Lower lobe of right lung (tissue), 2 donors: ENCODE measurements at regions not wholly inside any gene's neighbourhood (a gene's known extent, or its start where the extent isn't known, plus 50 kb on each side); places are given as distances from the start of the nearest gene placed in this dataset.

Experiments
- ATAC-seq, 2 donors: fragments of 200-7000 bp; cut with Tn5 transposase; one replicate each; pipeline ENCODE4 v1.9.1; 2020 to 2022; ENCODE audit warnings: mild to moderate bottlenecking in 2 of 2, moderate library complexity in 2 of 2
- DNase-seq: peaks from one replicate; pipeline ENCODE4 v3.0.0-alpha.2; 2020
- H3K27ac ChIP-seq: fragments of 200-600 bp; one replicate; pipeline ENCODE4 v1.8.0; 2022
- H3K27me3 ChIP-seq: fragments of 200-600 bp; one replicate; pipeline ENCODE4 v1.8.0; 2022; ENCODE audit warnings: low read depth
- H3K36me3 ChIP-seq: fragments of 200-600 bp; one replicate; pipeline ENCODE4 v1.8.0; 2022; ENCODE audit warnings: mild to moderate bottlenecking
- H3K4me1 ChIP-seq: fragments of 200-600 bp; one replicate; pipeline ENCODE4 v1.8.0; 2022
- H3K4me3 ChIP-seq: fragments of 200-600 bp; one replicate; pipeline ENCODE4 v1.8.0; 2022; ENCODE audit warnings: mild to moderate bottlenecking
- H3K9me3 ChIP-seq: fragments of 200-600 bp; one replicate; pipeline ENCODE4 v1.8.0; 2022
- intact Hi-C: fragments of 100-400 bp; cut with DNase I; formaldehyde crosslinking; loops from one replicate; pipeline ENCODE4 v1.11.0; 2022
- TF ChIP-seq, protein P1 (sequence below): fragments of 200-600 bp; IDR thresholded peaks from one replicate; pipeline ENCODE4 v1.8.0; 2022; ENCODE audit warnings: antibody characterized with exemption, mild to moderate bottlenecking
- donor health status: DM: no; HTN: yes; CAD: no; lungs with severe emphysema.

DNA sequence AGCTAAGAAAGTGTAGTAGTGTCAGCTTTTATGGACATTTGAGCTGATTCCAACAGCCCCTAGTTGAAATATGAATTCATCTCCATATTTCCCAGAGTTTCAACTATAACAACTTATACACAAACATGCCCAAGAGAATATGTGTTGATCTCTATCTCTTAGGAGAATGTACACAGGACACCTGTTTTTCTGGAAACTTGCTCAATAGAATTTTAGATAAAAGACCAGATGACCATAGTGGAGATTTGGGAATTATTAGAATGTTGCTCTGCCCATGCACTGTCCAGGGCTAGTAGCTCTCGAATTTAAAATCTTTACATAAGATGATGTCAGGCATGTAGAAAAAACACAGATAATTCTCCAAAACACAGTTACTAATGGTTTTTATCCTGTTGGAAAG lies 162.3 kb upstream of the VRK2 start:
- no peak for ATAC-seq
- no peak for DNase-seq
- Histone ChIP-seq H3K9me3 (no peaks in the 10 kb centered on the region), H3K4me1 (no peaks in the 10 kb centered on the region), H3K27me3 (no peaks in the 10 kb centered on the region), H3K36me3 (no peaks in the 10 kb centered on the region), H3K27ac (no peak overlapping the region), H3K4me3 (no peak overlapping the region)
- TF ChIP-seq, protein P1, sequence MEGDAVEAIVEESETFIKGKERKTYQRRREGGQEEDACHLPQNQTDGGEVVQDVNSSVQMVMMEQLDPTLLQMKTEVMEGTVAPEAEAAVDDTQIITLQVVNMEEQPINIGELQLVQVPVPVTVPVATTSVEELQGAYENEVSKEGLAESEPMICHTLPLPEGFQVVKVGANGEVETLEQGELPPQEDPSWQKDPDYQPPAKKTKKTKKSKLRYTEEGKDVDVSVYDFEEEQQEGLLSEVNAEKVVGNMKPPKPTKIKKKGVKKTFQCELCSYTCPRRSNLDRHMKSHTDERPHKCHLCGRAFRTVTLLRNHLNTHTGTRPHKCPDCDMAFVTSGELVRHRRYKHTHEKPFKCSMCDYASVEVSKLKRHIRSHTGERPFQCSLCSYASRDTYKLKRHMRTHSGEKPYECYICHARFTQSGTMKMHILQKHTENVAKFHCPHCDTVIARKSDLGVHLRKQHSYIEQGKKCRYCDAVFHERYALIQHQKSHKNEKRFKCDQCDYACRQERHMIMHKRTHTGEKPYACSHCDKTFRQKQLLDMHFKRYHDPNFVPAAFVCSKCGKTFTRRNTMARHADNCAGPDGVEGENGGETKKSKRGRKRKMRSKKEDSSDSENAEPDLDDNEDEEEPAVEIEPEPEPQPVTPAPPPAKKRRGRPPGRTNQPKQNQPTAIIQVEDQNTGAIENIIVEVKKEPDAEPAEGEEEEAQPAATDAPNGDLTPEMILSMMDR = no peak
- intact Hi-C loops = no loop called here

DNA sequence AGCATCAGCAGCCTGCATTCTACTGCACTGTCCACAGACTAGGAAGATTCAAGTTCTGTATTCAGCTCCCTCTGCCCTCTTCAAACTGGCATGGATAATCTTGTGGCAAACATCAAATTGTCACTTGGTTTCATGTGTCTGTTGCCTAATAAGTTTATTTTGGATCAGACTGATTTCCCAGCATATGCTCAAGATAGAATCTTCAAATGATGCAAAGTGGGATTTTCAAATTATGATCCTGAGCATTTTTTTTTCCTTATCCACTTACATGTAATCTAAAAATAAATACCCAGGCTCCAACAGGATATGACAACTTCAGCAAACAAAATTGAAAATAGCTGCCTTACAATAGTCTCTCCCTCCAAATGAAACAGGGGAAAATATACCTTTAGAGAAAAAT lies 160.9 kb upstream of the VRK2 start:
- TF ChIP-seq, protein P1 = no peak
- no peak for ATAC-seq
- H3K4me1 ChIP-seq = no peaks in the 10 kb centered on the region
- intact Hi-C loops = no loop called here
- H3K27ac ChIP-seq = no peak overlapping the region
- no peaks in the 10 kb centered on the region for H3K27me3 ChIP-seq
- H3K4me3 ChIP-seq = no peak overlapping the region
- no peak for DNase-seq
- no peaks in the 10 kb centered on the region for H3K9me3 ChIP-seq
- H3K36me3 ChIP-seq = no peaks in the 10 kb centered on the region

DNA sequence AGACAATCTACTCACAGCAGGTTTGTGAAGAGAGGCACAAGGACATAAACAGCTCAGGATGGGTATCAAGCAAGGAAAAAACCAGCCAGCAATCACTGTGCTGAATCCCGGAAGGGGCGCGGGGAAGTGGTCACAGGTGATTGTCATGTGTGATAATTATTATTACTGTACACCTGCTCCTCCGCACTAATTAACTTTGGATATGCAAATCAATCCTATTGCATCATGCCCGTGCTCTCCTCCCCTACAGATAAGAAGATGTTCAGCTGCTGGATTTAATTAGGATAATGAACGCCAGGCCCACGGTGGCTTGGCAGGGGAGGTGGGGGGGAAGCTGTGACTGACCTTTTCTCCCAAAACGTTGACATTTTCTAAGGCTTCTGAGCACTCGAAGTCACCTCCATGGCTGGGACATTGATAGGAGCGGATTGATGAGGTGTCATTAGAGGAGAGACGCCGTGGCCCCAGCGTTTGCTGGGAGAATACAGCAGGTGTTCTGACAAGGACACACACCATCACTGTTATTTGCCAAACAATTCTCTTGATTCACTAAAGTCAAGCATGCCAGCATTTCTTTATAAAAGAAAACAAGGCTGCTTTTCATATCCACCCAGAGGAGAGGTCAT lies 160.3 kb upstream of the VRK2 start:
- no peaks in the 10 kb centered on the region for H3K9me3 ChIP-seq
- ATAC-seq (no peak), DNase-seq (no peak)
- H3K4me1 ChIP-seq = no peaks in the 10 kb centered on the region
- TF ChIP-seq, protein P1 = no peak
- intact Hi-C loops = no loop called here
- no peaks in the 10 kb centered on the region for H3K27me3 ChIP-seq
- no peak overlapping the region for H3K4me3 ChIP-seq
- H3K36me3 ChIP-seq = no peaks in the 10 kb centered on the region
- no peak overlapping the region for H3K27ac ChIP-seq

DNA sequence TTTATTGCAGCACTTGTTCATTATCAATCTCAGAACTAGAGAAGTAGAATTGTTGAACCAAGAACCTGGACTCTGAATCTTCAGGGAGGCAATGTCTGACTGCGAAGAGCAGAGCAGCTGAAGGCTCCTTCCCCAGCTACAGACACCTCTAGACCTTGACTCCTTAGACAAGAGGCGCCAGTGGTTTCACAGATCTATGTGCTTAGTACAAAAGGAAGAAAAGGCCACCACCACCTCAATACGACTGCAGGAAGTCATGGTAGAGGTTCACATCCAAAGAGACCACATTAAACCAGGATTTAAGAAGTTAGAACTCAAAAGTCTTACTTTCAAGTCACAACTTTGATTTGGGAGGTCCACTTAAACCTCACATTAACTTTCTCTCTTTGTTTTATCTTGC lies 158.1 kb upstream of the VRK2 start:
- Histone ChIP-seq H3K9me3 (no peaks in the 10 kb centered on the region), H3K27me3 (no peaks in the 10 kb centered on the region), H3K27ac (no peak overlapping the region), H3K4me3 (no peak overlapping the region), H3K4me1 (no peaks in the 10 kb centered on the region), H3K36me3 (no peaks in the 10 kb centered on the region)
- intact Hi-C loops = no loop called here
- ATAC-seq (no peak), DNase-seq (no peak)
- TF ChIP-seq, protein P1 = no peak

DNA sequence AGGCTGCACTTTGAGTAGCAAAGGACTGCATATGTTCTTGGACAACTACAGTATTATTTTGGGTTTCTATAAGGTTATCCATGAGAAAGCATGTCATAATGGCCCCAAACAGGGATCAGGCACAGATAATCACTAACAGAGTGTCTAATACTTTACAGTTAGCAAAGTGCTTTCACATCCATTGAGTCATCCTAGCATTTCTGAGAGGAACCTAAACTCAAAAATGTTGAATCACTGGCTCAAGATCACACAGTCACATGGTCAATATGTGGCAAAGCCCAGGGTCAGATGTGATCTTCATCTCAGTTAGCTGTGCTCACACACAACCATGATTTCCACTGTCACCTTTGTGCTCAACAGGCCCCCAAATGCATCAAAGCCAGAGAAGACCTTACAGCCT lies 156.1 kb upstream of the VRK2 start:
- ATAC-seq = no peak
- no peak overlapping the region for H3K27ac ChIP-seq

More for the DNA sequence above, 156.1 kb upstream of the VRK2 start:
- no peaks in the 10 kb centered on the region for H3K9me3 ChIP-seq
- no peak overlapping the region for H3K4me3 ChIP-seq
- H3K36me3 ChIP-seq = no peaks in the 10 kb centered on the region
- no peaks in the 10 kb centered on the region for H3K27me3 ChIP-seq
- TF ChIP-seq, protein P1 = no peak
- no peak for DNase-seq
- no peaks in the 10 kb centered on the region for H3K4me1 ChIP-seq
- intact Hi-C loops = no loop called here
